Activated naive CD4-positive, alpha-beta T cell treated with anti-CD3 and anti-CD28 coated beads for 36 hours (primary cell): ENCODE measurements at regions not wholly inside any gene's neighbourhood (a gene's known extent, or its start where the extent isn't known, plus 50 kb on each side); places are given as distances from the start of the nearest gene placed in this dataset.

Experiments used
- CTCF ChIA-PET: fragments of 350-600 bp; sonication (Branson Sonifier 250); formaldehyde crosslinking; loops from one replicate; lab custom pipeline; 2021; ENCODE audit warnings: antibody characterized with exemption; lab: Charles Lee
- DNase-seq: peaks from one replicate; pipeline ENCODE4 v3.0.0-alpha.2; 2020
- H3K27ac Mint-ChIP-seq: one replicate; pipeline ENCODE4 v1.8.0; 2021; ENCODE audit warnings: mild to moderate bottlenecking, mixed read lengths
- H3K27me3 Mint-ChIP-seq: one replicate; pipeline ENCODE4 v1.8.0; 2021; ENCODE audit warnings: low read depth, mixed read lengths
- H3K36me3 Mint-ChIP-seq: one replicate; pipeline ENCODE4 v1.8.0; 2021; ENCODE audit warnings: low read depth, mixed read lengths
- H3K4me1 Mint-ChIP-seq: one replicate; pipeline ENCODE4 v1.8.0; 2021; ENCODE audit warnings: low read depth, mixed read lengths
- H3K4me3 Mint-ChIP-seq: one replicate; pipeline ENCODE4 v1.8.0; 2021; ENCODE audit warnings: mild to moderate bottlenecking, moderate library complexity, mixed read lengths
- H3K9me3 Mint-ChIP-seq: one replicate; pipeline ENCODE4 v1.8.0; 2021; ENCODE audit warnings: mixed read lengths
- intact Hi-C: fragments of 100-400 bp; cut with micrococcal nuclease; formaldehyde crosslinking; loops from one replicate; pipeline ENCODE4 v1.15.1; 2023

GRCh38 chr5:143888912-143889311 lies 77.0 kb downstream of the HMHB1 start:
- DNase-seq, result no peak
- intact Hi-C loops, result no loop called here
- Mint-ChIP-seq H3K27me3 (no peaks in the 10 kb centered on the region), H3K9me3 (no peaks in the 10 kb centered on the region), H3K4me1 (no peaks in the 10 kb centered on the region), H3K4me3 (no peak overlapping the region), H3K27ac (no peak overlapping the region), H3K36me3 (no peaks in the 10 kb centered on the region)
- CTCF ChIA-PET, result interaction anchor here (0.6 to 1.2 kb wide), 3 partner anchors 9 to 143 kb away, joined by 3 to 4 read pairs (median 3); no protein-coding TSS in a partner anchor

GRCh38 chr5:143889986-143890385 lies 78.0 kb downstream of the HMHB1 start:
- Mint-ChIP-seq H3K9me3 (no peaks in the 10 kb centered on the region), H3K27me3 (no peaks in the 10 kb centered on the region), H3K4me3 (no peak overlapping the region), H3K27ac (no peak overlapping the region), H3K36me3 (no peaks in the 10 kb centered on the region), H3K4me1 (no peaks in the 10 kb centered on the region)
- CTCF ChIA-PET, result interaction anchor here (0.7 to 1.2 kb wide), 2 partner anchors 8 to 65 kb away, joined by 3 to 4 read pairs; no protein-coding TSS in a partner anchor
- intact Hi-C loops, result no loop called here
- no peak for DNase-seq

GRCh38 chr5:143890487-143890886 lies 78.5 kb downstream of the HMHB1 start:
- no peak overlapping the region for H3K27ac Mint-ChIP-seq
- H3K4me1 Mint-ChIP-seq, result no peaks in the 10 kb centered on the region
- intact Hi-C loops, result no loop called here
- CTCF ChIA-PET, result no interaction called here
- H3K9me3 Mint-ChIP-seq, result no peaks in the 10 kb centered on the region
- no peaks in the 10 kb centered on the region for H3K27me3 Mint-ChIP-seq
- no peak overlapping the region for H3K4me3 Mint-ChIP-seq
- no peaks in the 10 kb centered on the region for H3K36me3 Mint-ChIP-seq
- DNase-seq, result no peak

GRCh38 chr5:143892271-143892670 lies 80.3 kb downstream of the HMHB1 start:
- Mint-ChIP-seq H3K27ac (no peak overlapping the region), H3K36me3 (no peaks in the 10 kb centered on the region), H3K27me3 (no peaks in the 10 kb centered on the region), H3K9me3 (no peaks in the 10 kb centered on the region), H3K4me1 (peaks cover 8% of the 10 kb centered on the region), H3K4me3 (no peak overlapping the region)
- CTCF ChIA-PET, result interaction anchor here (0.6 kb wide), 1 partner anchor 103 kb away, joined by 3 read pairs; no protein-coding TSS in a partner anchor
- intact Hi-C loops, result no loop called here
- no peak for DNase-seq

- no peak overlapping the region for H3K4me3 Mint-ChIP-seq
- no peaks in the 10 kb centered on the region for H3K36me3 Mint-ChIP-seq
- no peak overlapping the region for H3K27ac Mint-ChIP-seq
- DNase-seq, result no peak
- CTCF ChIA-PET, result interaction anchor here (0.6 kb wide), 2 partner anchors 75 to 104 kb away, joined by 3 to 4 read pairs; no protein-coding TSS in a partner anchor
- no peaks in the 10 kb centered on the region for H3K27me3 Mint-ChIP-seq
- H3K4me1 Mint-ChIP-seq, result peaks cover 14% of the 10 kb centered on the region
- intact Hi-C loops, result no loop called here
- no peaks in the 10 kb centered on the region for H3K9me3 Mint-ChIP-seq
These were observed 80.9 kb downstream of the HMHB1 start for GRCh38 chr5:143892908-143893307.

GRCh38 chr5:143893638-143894037 lies 81.7 kb downstream of the HMHB1 start:
- H3K4me3 Mint-ChIP-seq, result no peak overlapping the region
- H3K36me3 Mint-ChIP-seq, result no peaks in the 10 kb centered on the region
- CTCF ChIA-PET, result no interaction called here
- no peak for DNase-seq
- no peaks in the 10 kb centered on the region for H3K27me3 Mint-ChIP-seq
- no peaks in the 10 kb centered on the region for H3K9me3 Mint-ChIP-seq
- no peak overlapping the region for H3K27ac Mint-ChIP-seq
- peaks cover 21% of the 10 kb centered on the region for H3K4me1 Mint-ChIP-seq
- intact Hi-C loops, result no loop called here

- H3K27ac Mint-ChIP-seq, result no peak overlapping the region
- no peak overlapping the region for H3K4me3 Mint-ChIP-seq
- H3K36me3 Mint-ChIP-seq, result no peaks in the 10 kb centered on the region
- H3K9me3 Mint-ChIP-seq, result no peaks in the 10 kb centered on the region
- no peaks in the 10 kb centered on the region for H3K27me3 Mint-ChIP-seq
- peaks cover 32% of the 10 kb centered on the region for H3K4me1 Mint-ChIP-seq
- intact Hi-C loops, result no loop called here
- DNase-seq, result no peak
- CTCF ChIA-PET, result no interaction called here
These were observed 84.6 kb downstream of the HMHB1 start for GRCh38 chr5:143896516-143896915.

GRCh38 chr5:143896966-143897365 lies 85.0 kb downstream of the HMHB1 start:
- H3K27me3 Mint-ChIP-seq, result no peaks in the 10 kb centered on the region
- DNase-seq, result peak; percentile 24
- CTCF ChIA-PET, result no interaction called here
- H3K4me3 Mint-ChIP-seq, result no peak overlapping the region
- intact Hi-C loops, result no loop called here
- no peaks in the 10 kb centered on the region for H3K9me3 Mint-ChIP-seq
- no peak overlapping the region for H3K27ac Mint-ChIP-seq
- peaks cover 32% of the 10 kb centered on the region for H3K4me1 Mint-ChIP-seq
- H3K36me3 Mint-ChIP-seq, result no peaks in the 10 kb centered on the region

GRCh38 chr5:143898381-143898780 lies 86.4 kb downstream of the HMHB1 start:
- CTCF ChIA-PET, result interaction anchor here (1.1 kb wide), 1 partner anchor 9 kb away, joined by 3 read pairs; no protein-coding TSS in a partner anchor
- intact Hi-C loops, result loop anchor here (1.0 to 2.0 kb wide), 2 partner anchors 25 to 292 kb away; no protein-coding TSS in a partner anchor
- Mint-ChIP-seq H3K4me3 (no peak overlapping the region), H3K27me3 (no peaks in the 10 kb centered on the region), H3K4me1 (peaks cover 32% of the 10 kb centered on the region), H3K36me3 (no peaks in the 10 kb centered on the region), H3K27ac (no peak overlapping the region), H3K9me3 (no peaks in the 10 kb centered on the region)
- DNase-seq, result peak; percentile 54

GRCh38 chr5:143898916-143899591 lies 87.1 kb downstream of the HMHB1 start:
- CTCF ChIA-PET, result no interaction called here
- no peaks in the 10 kb centered on the region for H3K27me3 Mint-ChIP-seq
- H3K9me3 Mint-ChIP-seq, result peaks cover under 1% of the 10 kb centered on the region
- no peaks in the 10 kb centered on the region for H3K36me3 Mint-ChIP-seq
- H3K27ac Mint-ChIP-seq, result peak overlapping the region; percentile 42
- H3K4me3 Mint-ChIP-seq, result no peak overlapping the region
- H3K4me1 Mint-ChIP-seq, result peaks cover 32% of the 10 kb centered on the region
- intact Hi-C loops, result loop anchor here (1.0 to 2.0 kb wide), 2 partner anchors 24 to 292 kb away; no protein-coding TSS in a partner anchor
- no peak for DNase-seq

- Mint-ChIP-seq H3K4me3 (no peak overlapping the region), H3K9me3 (peaks cover 3% of the 10 kb centered on the region), H3K27ac (no peak overlapping the region), H3K4me1 (no peaks in the 10 kb centered on the region), H3K36me3 (no peaks in the 10 kb centered on the region), H3K27me3 (no peaks in the 10 kb centered on the region)
- intact Hi-C loops, result no loop called here
- CTCF ChIA-PET, result no interaction called here
- no peak for DNase-seq
These were observed 97.0 kb downstream of the HMHB1 start for GRCh38 chr5:143908959-143909358.

GRCh38 chr5:143913008-143913752 lies 101.2 kb downstream of the HMHB1 start:
- Mint-ChIP-seq H3K4me1 (peaks cover 6% of the 10 kb centered on the region), H3K4me3 (no peak overlapping the region), H3K27ac (no peak overlapping the region), H3K9me3 (no peaks in the 10 kb centered on the region), H3K36me3 (no peaks in the 10 kb centered on the region), H3K27me3 (peaks cover 3% of the 10 kb centered on the region)
- DNase-seq, result no peak
- intact Hi-C loops, result no loop called here
- CTCF ChIA-PET, result no interaction called here
